ENCODE measurements at regions not wholly inside any gene's neighbourhood (a gene's known extent, or its start where the extent isn't known, plus 50 kb on each side); places are given as distances from the start of the nearest gene placed in this dataset.

DNA sequence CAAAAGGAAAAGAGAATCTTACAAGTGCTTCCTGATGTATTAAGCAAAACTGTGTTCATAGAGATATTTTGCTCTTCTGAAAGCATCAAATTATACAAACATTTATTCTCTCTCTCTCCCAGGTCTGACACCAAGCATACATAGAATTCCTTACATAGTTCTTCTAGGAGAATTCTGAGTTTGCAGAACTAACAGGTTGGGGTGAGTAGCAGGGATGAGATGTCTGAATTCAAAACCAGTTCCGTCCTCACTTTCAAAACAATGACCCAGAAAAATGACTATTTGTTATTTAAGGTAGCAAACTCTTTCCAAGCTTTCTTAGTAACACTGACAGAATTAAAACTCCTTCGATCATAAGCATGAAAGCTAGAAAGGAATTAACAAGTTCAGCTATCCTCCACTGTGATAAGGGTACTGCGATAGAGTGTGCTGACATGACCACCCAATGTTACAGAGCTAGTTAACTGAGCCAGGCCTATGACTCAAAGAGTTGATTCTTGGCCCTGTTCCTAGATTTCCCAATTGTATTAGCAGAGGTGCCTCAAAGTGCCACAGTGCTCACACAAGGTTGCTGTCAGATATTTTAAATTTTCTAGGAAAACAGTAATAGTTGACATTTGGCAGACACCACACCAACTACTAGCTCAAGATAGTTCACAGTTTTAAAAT, 85.8 kb upstream of the SETBP1 start:
- Mint-ChIP-seq H3K4me1 (ENCODE audit: low read depth) (peaks cover 7% of the 10 kb centered on the region), H3K27ac (no peak overlapping the region), H3K4me3 (ENCODE audit: low read depth) (no peak overlapping the region), H3K36me3 (ENCODE audit: low read depth) (no peaks in the 10 kb centered on the region), H3K27me3 (ENCODE audit: low read depth) (peaks cover 20% of the 10 kb centered on the region), H3K9me3 (no peaks in the 10 kb centered on the region)
- no peak for DNase-seq (ENCODE audit: low spot score)
- intact Hi-C loops (cut with micrococcal nuclease) = loop anchor here (5.0 kb wide), 1 partner anchor 127 kb away; no protein-coding TSS in a partner anchor

DNA sequence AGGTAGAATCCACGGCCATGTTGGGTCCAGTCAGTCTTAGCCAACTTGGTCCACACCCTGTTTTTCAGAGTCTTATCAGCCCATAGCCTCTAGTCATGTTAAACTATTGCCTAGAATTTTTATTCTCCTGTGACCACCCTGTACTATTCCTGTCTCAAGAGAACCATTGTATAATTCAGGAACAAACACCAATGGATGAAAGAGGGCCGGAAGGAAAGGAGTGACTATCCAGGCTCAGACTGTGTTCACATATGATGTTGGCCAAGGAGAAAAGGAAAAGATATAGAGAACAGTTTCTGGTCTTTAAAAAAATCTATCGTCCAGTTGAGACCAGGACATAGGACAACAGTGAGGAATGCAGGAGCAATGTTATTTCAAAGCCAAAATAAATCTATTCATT, 82.9 kb upstream of the SETBP1 start:
- intact Hi-C loops (cut with micrococcal nuclease) = loop anchor here (1.0 to 5.0 kb wide), 4 partner anchors 33 to 296 kb away; no protein-coding TSS in a partner anchor
- no peak overlapping the region for H3K4me3 Mint-ChIP-seq (ENCODE audit: low read depth)

DNA sequence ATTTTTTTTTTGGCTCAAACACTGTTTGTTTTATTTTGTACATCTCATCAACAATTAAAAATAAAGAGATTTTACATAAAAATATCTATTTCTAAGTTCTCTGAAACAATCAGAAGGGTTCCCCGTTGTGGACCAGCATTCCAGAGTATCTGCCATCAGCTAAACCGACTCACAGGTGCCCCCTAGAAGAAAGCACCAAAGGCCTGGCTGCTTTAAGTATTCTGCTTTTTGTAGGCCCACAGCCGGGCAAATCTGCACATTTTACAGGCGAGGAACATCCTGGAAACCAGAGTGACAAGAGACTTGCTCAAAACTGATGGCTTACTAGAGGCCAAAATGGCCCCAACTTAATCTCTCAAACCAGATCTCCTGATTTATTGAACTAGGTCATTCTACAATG, 82.2 kb upstream of the SETBP1 start:
- H3K36me3 Mint-ChIP-seq (ENCODE audit: low read depth) = no peaks in the 10 kb centered on the region
- H3K27ac Mint-ChIP-seq = no peak overlapping the region
- intact Hi-C loops (cut with micrococcal nuclease) = loop anchor here (5.0 kb wide), 1 partner anchor 124 kb away; no protein-coding TSS in a partner anchor
- DNase-seq (ENCODE audit: low spot score) = no peak
- H3K27me3 Mint-ChIP-seq (ENCODE audit: low read depth) = peaks cover 16% of the 10 kb centered on the region
- no peak overlapping the region for H3K4me3 Mint-ChIP-seq (ENCODE audit: low read depth)
- H3K9me3 Mint-ChIP-seq = no peaks in the 10 kb centered on the region
- peaks cover 10% of the 10 kb centered on the region for H3K4me1 Mint-ChIP-seq (ENCODE audit: low read depth)

More for the DNA sequence above, 82.9 kb upstream of the SETBP1 start:
- Mint-ChIP-seq H3K27ac (no peak overlapping the region), H3K9me3 (no peaks in the 10 kb centered on the region), H3K27me3 (ENCODE audit: low read depth) (peaks cover 18% of the 10 kb centered on the region), H3K4me1 (ENCODE audit: low read depth) (peaks cover 9% of the 10 kb centered on the region), H3K36me3 (ENCODE audit: low read depth) (no peaks in the 10 kb centered on the region)
- DNase-seq (ENCODE audit: low spot score) = no peak

DNA sequence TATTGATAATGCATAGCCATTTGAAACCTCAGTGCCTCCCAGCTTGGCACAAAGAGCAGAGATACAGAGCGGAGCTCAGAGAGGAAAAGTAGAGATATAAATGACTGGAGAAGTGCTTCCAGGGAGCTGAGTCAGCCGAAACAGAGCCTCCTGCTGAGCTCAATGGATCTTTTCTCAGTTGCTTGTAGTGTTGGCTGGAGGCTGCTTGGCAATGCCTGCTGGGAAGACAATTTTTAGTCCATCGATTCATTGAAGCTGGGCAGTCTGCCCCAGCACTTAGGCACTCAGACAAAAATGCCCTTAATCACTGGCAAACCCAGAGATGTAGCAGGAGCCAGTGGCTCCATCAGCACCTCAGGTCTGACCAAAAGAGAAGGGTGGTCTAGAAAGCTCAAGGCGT, 81.3 kb upstream of the SETBP1 start:
- intact Hi-C loops (cut with micrococcal nuclease) = loop anchor here (5.0 kb wide), 1 partner anchor 123 kb away; no protein-coding TSS in a partner anchor
- H3K27me3 Mint-ChIP-seq (ENCODE audit: low read depth) = peaks cover 15% of the 10 kb centered on the region
- no peak for DNase-seq (ENCODE audit: low spot score)
- H3K9me3 Mint-ChIP-seq = no peaks in the 10 kb centered on the region
- no peak overlapping the region for H3K4me3 Mint-ChIP-seq (ENCODE audit: low read depth)
- no peak overlapping the region for H3K27ac Mint-ChIP-seq
- H3K36me3 Mint-ChIP-seq (ENCODE audit: low read depth) = no peaks in the 10 kb centered on the region
- H3K4me1 Mint-ChIP-seq (ENCODE audit: low read depth) = peaks cover 10% of the 10 kb centered on the region

DNA sequence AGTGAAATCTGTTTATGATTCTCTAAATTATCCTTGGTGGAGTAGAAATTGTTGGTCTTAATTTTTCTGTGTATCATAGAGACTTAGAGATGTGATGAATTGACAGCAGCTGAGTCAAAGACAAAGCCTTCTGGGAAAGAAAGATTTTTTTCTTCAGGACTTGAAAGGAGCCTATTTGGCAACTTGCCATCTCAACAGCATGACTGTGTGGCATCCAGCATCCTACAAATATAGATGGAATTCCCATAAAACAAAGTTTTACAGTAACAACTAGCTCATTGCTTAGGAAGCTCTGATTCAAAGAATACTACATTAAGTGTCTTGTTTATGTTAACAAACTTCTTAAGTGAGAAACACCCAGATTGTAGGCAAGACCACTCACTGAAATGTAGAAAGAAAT, 79.2 kb upstream of the SETBP1 start:
- no peak overlapping the region for H3K4me3 Mint-ChIP-seq (ENCODE audit: low read depth)
- intact Hi-C loops (cut with micrococcal nuclease) = no loop called here
- peaks cover 10% of the 10 kb centered on the region for H3K27me3 Mint-ChIP-seq (ENCODE audit: low read depth)
- H3K36me3 Mint-ChIP-seq (ENCODE audit: low read depth) = no peaks in the 10 kb centered on the region
- H3K4me1 Mint-ChIP-seq (ENCODE audit: low read depth) = peaks cover 10% of the 10 kb centered on the region
- H3K9me3 Mint-ChIP-seq = no peaks in the 10 kb centered on the region
- no peak for DNase-seq (ENCODE audit: low spot score)
- H3K27ac Mint-ChIP-seq = no peak overlapping the region

DNA sequence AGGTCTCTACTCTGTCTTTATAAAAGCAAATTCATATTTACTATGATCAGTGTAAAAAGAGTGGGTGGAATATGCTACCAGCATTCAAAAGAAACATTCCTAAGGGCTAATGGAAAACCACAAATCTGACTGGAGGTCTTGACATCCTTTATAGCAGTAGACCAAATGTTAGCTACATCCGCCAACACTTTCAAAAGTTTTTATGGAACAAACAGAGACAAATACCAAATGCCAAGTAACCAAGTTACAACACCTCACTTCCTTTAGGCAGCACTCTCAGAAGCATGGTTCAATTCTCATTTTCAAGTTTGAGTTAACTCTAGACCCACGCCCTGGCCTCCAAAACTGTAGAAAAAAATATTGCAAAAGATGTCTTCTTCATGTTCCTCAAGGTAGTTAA, 78.3 kb upstream of the SETBP1 start:
- Mint-ChIP-seq H3K4me3 (ENCODE audit: low read depth) (no peak overlapping the region), H3K27ac (no peak overlapping the region), H3K27me3 (ENCODE audit: low read depth) (peaks cover 11% of the 10 kb centered on the region), H3K9me3 (no peaks in the 10 kb centered on the region), H3K4me1 (ENCODE audit: low read depth) (peaks cover 3% of the 10 kb centered on the region), H3K36me3 (ENCODE audit: low read depth) (no peaks in the 10 kb centered on the region)
- no peak for DNase-seq (ENCODE audit: low spot score)
- intact Hi-C loops (cut with micrococcal nuclease) = no loop called here

DNA sequence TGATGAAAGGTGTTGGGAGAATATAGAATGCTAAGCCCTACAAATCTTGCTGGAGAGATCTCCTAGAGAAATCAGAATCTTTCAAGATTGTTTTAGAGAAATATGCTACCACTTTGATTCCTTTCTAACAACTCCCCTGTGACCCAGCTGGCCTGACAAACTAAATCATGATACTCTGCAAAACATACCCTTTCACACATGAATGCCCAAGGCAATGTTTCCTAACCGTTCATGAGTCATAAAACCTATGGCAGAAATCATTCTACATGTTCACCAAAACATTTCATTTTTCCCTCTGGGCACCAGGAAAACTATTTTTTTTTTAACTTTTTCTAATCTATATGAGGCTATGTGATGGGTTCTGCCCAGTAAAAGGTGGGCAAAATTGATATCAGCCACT, 77.8 kb upstream of the SETBP1 start:
- no peaks in the 10 kb centered on the region for H3K9me3 Mint-ChIP-seq
- intact Hi-C loops (cut with micrococcal nuclease) = no loop called here
- no peak overlapping the region for H3K4me3 Mint-ChIP-seq (ENCODE audit: low read depth)
- no peak for DNase-seq (ENCODE audit: low spot score)
- peaks cover 3% of the 10 kb centered on the region for H3K4me1 Mint-ChIP-seq (ENCODE audit: low read depth)
- peaks cover 11% of the 10 kb centered on the region for H3K27me3 Mint-ChIP-seq (ENCODE audit: low read depth)
- H3K36me3 Mint-ChIP-seq (ENCODE audit: low read depth) = no peaks in the 10 kb centered on the region
- no peak overlapping the region for H3K27ac Mint-ChIP-seq

DNA sequence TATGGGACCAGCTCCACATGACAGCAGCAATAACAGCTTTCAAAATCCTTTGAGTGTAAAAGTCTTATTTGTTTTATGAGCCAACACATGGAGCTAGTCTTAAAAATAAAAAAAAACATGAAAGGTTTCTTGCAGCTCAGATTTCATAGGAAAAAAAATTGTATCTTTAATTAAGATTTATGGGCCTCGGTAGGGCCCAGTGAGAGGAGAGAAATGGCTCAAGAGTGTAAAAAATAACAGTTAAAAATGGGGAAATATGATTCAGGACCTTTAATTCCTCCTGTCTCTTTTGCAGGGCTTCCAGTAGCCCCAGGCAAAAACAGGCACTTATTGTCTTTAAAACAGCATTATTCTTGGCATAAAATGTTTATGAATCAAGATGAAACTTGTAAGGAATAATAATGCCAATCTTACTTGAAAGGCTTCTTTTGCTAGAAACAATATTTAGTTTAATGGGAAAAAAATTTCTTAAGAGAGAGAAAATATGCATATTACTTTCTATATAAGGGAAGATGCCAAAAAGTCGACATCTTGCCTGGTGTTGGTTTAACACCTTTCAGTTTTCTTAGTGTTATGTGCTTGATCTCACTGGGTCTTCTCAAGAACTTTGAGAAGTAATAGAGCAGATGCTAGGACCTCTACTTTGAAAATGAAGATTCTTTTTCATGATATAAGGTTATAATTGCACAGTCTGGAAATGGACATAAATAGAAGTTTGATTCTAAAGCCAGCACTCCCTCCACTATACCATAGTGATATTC, 71.3 kb upstream of the SETBP1 start:
- Mint-ChIP-seq H3K9me3 (no peaks in the 10 kb centered on the region), H3K4me3 (ENCODE audit: low read depth) (no peak overlapping the region), H3K27me3 (ENCODE audit: low read depth) (peaks cover 20% of the 10 kb centered on the region), H3K27ac (no peak overlapping the region), H3K4me1 (ENCODE audit: low read depth) (no peaks in the 10 kb centered on the region), H3K36me3 (ENCODE audit: low read depth) (no peaks in the 10 kb centered on the region)
- intact Hi-C loops (cut with micrococcal nuclease) = no loop called here
- no peak for DNase-seq (ENCODE audit: low spot score)

DNA sequence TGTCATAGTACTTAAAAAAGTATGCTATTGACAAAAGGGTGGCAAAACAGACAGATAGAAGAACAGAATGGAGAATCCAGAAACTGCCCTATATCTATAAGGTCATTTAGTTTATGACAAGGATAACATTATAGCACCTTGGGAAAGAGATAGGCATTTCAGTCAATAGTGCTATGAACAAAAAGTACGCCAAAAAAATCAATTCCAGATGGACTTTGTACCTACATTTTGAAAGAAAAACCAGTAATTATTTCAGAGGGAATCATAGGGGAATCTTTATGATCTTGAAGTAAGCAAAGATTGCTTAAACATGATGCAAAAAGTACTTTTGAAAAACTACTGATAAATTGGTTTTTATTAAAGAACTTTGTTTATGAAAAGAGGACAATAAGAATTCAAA, 59.9 kb upstream of the SETBP1 start:
- no peak for DNase-seq (ENCODE audit: low spot score)
- H3K4me1 Mint-ChIP-seq (ENCODE audit: low read depth) = no peaks in the 10 kb centered on the region
- intact Hi-C loops (cut with micrococcal nuclease) = no loop called here
- peaks cover 7% of the 10 kb centered on the region for H3K9me3 Mint-ChIP-seq
- no peaks in the 10 kb centered on the region for H3K36me3 Mint-ChIP-seq (ENCODE audit: low read depth)
- peaks cover 15% of the 10 kb centered on the region for H3K27me3 Mint-ChIP-seq (ENCODE audit: low read depth)
- no peak overlapping the region for H3K4me3 Mint-ChIP-seq (ENCODE audit: low read depth)
- H3K27ac Mint-ChIP-seq = no peak overlapping the region

DNA sequence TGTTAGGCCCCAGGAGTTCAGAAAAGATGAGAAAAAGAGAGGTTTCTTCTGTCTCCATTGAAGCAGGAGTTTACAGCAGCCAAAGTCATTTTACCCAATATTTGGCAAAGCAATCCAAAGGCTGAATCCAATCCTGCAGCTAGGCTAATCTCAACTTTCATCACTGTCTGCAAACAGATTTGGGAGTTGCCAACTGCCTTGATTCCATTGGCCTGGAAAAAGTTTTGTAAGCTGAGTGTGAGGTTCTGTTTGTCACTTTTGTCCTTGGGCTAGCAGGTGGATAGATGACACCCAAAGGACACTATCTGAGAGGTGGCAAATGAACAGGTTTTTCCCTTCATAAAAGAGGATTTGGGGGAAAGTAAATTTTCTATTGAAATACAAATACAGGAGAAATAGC, 56.6 kb upstream of the SETBP1 start:
- intact Hi-C loops (cut with micrococcal nuclease) = no loop called here
- peaks cover 12% of the 10 kb centered on the region for H3K27me3 Mint-ChIP-seq (ENCODE audit: low read depth)
- H3K4me1 Mint-ChIP-seq (ENCODE audit: low read depth) = no peaks in the 10 kb centered on the region
- H3K36me3 Mint-ChIP-seq (ENCODE audit: low read depth) = no peaks in the 10 kb centered on the region
- H3K4me3 Mint-ChIP-seq (ENCODE audit: low read depth) = no peak overlapping the region
- DNase-seq (ENCODE audit: low spot score) = no peak
- no peaks in the 10 kb centered on the region for H3K9me3 Mint-ChIP-seq
- H3K27ac Mint-ChIP-seq = no peak overlapping the region

DNA sequence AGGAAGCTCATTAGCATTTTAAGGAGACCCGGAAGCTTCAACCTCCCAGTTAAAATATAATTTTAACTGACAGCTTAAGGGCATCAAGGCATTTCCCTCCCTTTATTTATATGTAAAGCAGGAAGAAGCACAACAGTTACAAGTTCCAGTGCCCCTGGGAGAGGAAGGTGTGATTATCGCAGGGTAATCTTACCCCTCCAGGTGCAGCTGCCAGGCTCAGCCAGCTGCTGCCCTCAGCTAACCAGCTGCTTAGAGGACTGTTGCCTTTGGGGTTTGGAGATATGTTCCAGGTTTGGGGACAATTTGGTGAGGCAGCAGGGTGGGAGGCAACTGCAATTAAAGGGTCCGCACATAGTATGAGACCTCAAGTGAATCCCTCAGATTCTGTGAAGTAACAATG, 55.3 kb upstream of the SETBP1 start:
- Mint-ChIP-seq H3K27ac (no peak overlapping the region), H3K4me1 (ENCODE audit: low read depth) (peaks cover 7% of the 10 kb centered on the region), H3K9me3 (no peaks in the 10 kb centered on the region), H3K36me3 (ENCODE audit: low read depth) (no peaks in the 10 kb centered on the region), H3K4me3 (ENCODE audit: low read depth) (no peak overlapping the region), H3K27me3 (ENCODE audit: low read depth) (peaks cover 7% of the 10 kb centered on the region)
- no peak for DNase-seq (ENCODE audit: low spot score)
- intact Hi-C loops (cut with micrococcal nuclease) = no loop called here

DNA sequence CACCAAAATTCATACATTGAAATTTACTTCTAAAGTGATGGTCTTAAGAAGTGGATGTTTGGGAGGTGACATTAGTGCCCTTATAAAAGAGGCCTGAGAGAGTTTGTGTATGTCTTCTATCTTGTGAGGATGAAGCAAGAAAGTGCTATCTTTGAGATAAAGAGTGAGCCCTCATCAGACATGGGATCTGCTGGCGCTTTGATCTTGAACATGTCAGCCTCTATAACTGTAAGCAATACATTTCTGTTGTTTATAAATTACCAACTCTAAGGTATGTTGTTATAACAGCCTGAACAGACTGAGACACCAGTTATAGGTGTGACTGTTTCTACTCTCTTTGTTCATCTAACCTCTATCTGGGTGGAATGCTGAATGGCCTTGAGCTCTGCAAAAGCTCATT, 54.5 kb upstream of the SETBP1 start:
- Mint-ChIP-seq H3K9me3 (no peaks in the 10 kb centered on the region), H3K27me3 (ENCODE audit: low read depth) (peaks cover 4% of the 10 kb centered on the region), H3K4me3 (ENCODE audit: low read depth) (no peak overlapping the region), H3K36me3 (ENCODE audit: low read depth) (no peaks in the 10 kb centered on the region), H3K27ac (no peak overlapping the region), H3K4me1 (ENCODE audit: low read depth) (peaks cover 8% of the 10 kb centered on the region)
- intact Hi-C loops (cut with micrococcal nuclease) = no loop called here
- no peak for DNase-seq (ENCODE audit: low spot score)

DNA sequence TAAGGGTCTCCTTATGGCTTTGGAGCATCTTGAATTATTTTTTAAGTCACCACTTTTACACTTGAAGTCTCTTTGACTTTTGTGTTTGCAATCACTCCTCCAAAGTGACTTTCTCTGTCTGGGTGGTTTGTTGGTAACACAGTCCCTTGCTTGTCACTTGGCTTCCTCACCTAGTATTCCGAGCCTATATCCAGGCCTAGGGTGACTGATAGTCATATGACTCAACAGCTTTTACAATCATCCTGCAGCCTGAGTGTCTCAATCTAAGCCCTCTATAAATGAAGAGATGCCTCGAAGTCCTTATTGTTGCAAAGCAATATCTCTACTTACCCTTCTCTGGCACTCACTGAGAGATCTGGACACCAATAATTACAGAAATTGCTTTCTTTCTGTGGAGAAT, 53.9 kb upstream of the SETBP1 start:
- Mint-ChIP-seq H3K27ac (no peak overlapping the region), H3K4me1 (ENCODE audit: low read depth) (peaks cover 8% of the 10 kb centered on the region), H3K27me3 (ENCODE audit: low read depth) (peaks cover 2% of the 10 kb centered on the region), H3K36me3 (ENCODE audit: low read depth) (no peaks in the 10 kb centered on the region), H3K4me3 (ENCODE audit: low read depth) (no peak overlapping the region), H3K9me3 (peaks cover 2% of the 10 kb centered on the region)
- intact Hi-C loops (cut with micrococcal nuclease) = no loop called here
- DNase-seq (ENCODE audit: low spot score) = no peak
